Thyroid gland (tissue), 4 donors: ENCODE measurements at regions not wholly inside any gene's neighbourhood (a gene's known extent, or its start where the extent isn't known, plus 50 kb on each side); places are given as distances from the start of the nearest gene placed in this dataset.

ENCODE experiments used
- POLR2A ChIP-seq, 2 donors: fragments of 450-650 bp; IDR thresholded peaks; one replicate each; pipeline ENCODE4 v1.6.1; 2017; ENCODE audit warnings: antibody characterized with exemption in 2 of 2, mild to moderate bottlenecking in 2 of 2, moderate library complexity in 1 of 2
- TF ChIP-seq, protein P1 (sequence below), 6 experiments: fragments of 200-600 bp in 3 of 6; fragments of 450-650 bp in 3 of 6; sonication (generic) in 3 of 6; IDR thresholded peaks; one replicate each; pipeline ENCODE4 v1.5.1; 2016 to 2019; ENCODE audit warnings: antibody characterized with exemption in 6 of 6, mild to moderate bottlenecking in 2 of 6, inconsistent platforms in 1 of 6, moderate library complexity in 1 of 6

DNA sequence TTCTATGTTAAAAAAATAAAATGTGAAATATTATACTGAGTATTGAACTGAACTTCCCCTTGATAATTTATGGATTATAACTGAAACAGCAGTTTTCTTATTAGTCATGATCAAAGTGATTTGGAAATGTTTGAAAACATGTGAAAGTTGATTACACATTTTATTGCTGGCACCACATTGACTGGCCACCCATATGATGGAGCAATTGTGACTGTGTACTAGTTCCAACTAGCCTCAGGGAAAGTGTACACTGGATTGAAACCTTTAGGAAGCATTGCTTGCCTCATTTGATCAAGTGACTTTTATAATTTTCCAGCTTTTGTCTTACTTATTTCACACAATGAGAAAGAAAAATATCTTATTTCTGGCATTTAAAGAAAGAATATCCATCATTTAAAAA lies 128.0 kb upstream of the ADGRL2 start:
- no peak for TF ChIP-seq POLR2A (IDR thresholded peaks at IDR 0.05)
- TF ChIP-seq, protein P1, sequence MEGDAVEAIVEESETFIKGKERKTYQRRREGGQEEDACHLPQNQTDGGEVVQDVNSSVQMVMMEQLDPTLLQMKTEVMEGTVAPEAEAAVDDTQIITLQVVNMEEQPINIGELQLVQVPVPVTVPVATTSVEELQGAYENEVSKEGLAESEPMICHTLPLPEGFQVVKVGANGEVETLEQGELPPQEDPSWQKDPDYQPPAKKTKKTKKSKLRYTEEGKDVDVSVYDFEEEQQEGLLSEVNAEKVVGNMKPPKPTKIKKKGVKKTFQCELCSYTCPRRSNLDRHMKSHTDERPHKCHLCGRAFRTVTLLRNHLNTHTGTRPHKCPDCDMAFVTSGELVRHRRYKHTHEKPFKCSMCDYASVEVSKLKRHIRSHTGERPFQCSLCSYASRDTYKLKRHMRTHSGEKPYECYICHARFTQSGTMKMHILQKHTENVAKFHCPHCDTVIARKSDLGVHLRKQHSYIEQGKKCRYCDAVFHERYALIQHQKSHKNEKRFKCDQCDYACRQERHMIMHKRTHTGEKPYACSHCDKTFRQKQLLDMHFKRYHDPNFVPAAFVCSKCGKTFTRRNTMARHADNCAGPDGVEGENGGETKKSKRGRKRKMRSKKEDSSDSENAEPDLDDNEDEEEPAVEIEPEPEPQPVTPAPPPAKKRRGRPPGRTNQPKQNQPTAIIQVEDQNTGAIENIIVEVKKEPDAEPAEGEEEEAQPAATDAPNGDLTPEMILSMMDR (IDR thresholded peaks at IDR 0.05): no peak
